HTR-8/SVneo (cell line): ENCODE measurements at regions not wholly inside any gene's neighbourhood (a gene's known extent, or its start where the extent isn't known, plus 50 kb on each side); places are given as distances from the start of the nearest gene placed in this dataset.

Experiments used
- DNase-seq: peaks from one replicate; pipeline ENCODE4 v3.0.0; 2011; ENCODE audit warnings: low spot score, mixed read lengths; ENCODE audit not compliant: insufficient read length
- FAIRE-seq: peaks from 2 replicates; lab custom pipeline; 2011; peaks lifted over from hg19 to GRCh38; lab: Jason Lieb, UNC

GRCh38 chr18:10361660-10362059, 92.8 kb upstream of the APCDD1 start:
- no peak for FAIRE-seq
- no peak for DNase-seq

- DNase-seq, result no peak
- no peak for FAIRE-seq
Observed at GRCh38 chr18:10365021-10365500, 89.4 kb upstream of the APCDD1 start.

- no peak for DNase-seq
- no peak for FAIRE-seq
Observed at GRCh38 chr18:10365901-10366300, 88.5 kb upstream of the APCDD1 start.

GRCh38 chr18:10367836-10368235, 86.6 kb upstream of the APCDD1 start:
- no peak for FAIRE-seq
- DNase-seq, result no peak

- no peak for FAIRE-seq
- DNase-seq, result no peak
Observed at GRCh38 chr18:10368456-10369453, 85.7 kb upstream of the APCDD1 start.

- FAIRE-seq (no peak), DNase-seq (no peak)
Observed at GRCh38 chr18:10370716-10371115, 83.7 kb upstream of the APCDD1 start.

DNA sequence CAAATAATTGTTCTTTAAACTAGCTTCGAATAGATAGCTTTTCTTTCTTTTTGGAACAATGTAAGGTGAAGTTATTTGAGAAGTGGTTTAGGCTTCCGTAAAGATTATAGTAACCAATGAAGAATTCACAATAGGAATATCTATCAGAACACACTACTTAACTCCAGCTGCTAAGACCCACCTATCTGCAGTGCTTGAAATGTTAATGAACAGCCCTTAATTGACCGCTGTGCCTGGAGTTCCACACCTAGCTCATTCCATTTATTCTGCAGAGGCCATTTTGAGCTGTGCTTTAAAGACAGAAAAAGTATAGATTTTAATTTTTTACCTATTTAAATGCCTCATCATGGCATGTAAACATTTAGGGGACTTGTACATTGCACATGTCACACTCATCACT, 83.3 kb upstream of the APCDD1 start:
- FAIRE-seq (no peak), DNase-seq (no peak)

- DNase-seq (no peak), FAIRE-seq (no peak)
Observed at GRCh38 chr18:10374195-10374594, 80.2 kb upstream of the APCDD1 start.

- DNase-seq (no peak), FAIRE-seq (no peak)
Observed at GRCh38 chr18:10374636-10375293, 79.7 kb upstream of the APCDD1 start.

- FAIRE-seq (no peak), DNase-seq (no peak)
Observed at GRCh38 chr18:10376731-10377130, 77.7 kb upstream of the APCDD1 start.

DNA sequence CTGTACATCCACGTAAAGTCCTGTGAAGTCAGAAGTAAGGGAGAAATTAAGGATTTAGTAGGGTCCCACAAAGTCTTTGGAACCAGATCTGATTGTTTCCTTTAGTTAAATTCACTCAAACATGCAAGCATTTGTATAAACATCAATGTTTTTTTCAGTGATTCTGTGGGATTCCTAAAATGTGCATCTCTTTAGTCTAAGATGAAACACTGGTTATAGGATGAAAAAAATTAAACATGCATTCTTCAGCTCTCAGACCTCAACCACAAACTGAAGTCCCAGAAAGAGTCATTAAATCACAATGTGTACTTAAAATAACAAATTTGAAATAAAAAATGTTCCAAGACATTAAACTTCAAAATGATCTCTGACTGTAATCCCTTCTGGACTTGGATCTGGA, 76.5 kb upstream of the APCDD1 start:
- DNase-seq (no peak), FAIRE-seq (no peak)

- no peak for FAIRE-seq
- no peak for DNase-seq
Observed at GRCh38 chr18:10378688-10379420, 75.6 kb upstream of the APCDD1 start.

GRCh38 chr18:10379522-10379921, 74.9 kb upstream of the APCDD1 start:
- FAIRE-seq (no peak), DNase-seq (no peak)

DNA sequence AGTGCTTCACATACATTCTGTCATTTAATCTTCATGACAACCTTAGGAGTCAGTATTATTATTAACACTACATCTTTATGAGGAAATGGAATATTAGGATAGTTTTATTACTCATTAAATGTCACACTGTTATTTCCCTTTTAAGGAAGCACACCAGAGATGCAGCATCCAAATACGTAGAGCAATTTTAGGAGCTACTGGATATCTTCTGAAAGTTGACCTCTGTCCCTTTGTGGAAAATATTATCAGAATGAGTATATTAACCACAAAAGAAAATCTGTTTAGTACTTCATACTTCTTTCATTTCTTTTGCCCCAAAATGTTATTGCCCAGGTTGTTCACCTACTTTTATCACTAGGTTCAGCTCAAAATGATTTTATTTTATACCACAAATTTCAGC, 72.9 kb upstream of the APCDD1 start:
- FAIRE-seq (no peak), DNase-seq (no peak)

DNA sequence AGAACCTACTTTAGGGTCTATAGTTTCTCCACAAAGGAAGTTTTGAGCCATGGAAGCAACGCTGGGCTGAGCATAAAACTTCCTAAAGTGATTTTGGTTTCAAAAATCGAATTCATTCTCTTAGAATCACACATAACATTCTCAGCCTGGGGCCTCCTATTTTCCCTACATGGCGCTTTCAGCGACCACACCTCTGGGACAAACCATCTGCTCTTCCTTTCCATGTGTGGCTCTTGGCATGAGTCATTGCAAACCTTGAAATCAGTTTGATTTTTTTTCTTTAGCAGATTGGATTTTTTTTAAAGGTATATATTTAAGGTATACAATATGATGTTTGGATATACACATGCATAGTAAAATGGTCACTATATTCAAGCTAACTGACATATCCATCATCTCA, 72.5 kb upstream of the APCDD1 start:
- DNase-seq (no peak), FAIRE-seq (no peak)

DNA sequence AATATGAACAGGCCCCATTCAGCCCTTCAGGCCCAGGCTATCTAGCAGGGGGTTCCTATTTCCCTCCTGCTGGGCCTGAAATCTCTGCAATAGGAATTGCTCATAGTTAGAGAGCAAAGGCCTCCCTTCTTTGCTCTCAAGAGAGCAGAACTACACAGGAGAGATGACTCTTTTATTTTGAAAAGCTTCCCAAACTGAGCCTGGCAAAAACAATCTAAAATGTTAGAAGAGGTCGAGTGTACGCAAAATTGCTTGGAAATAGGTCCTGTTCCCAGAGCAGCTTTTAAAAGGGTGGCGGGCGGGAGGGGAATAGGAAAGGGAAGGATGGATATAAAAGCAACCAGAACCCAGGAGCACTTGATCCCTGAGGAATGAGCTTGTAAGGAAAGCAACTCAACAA, 68.4 kb upstream of the APCDD1 start:
- FAIRE-seq (no peak), DNase-seq (no peak)

- FAIRE-seq (no peak), DNase-seq (no peak)
Observed at GRCh38 chr18:10386956-10387355, 67.5 kb upstream of the APCDD1 start.

DNA sequence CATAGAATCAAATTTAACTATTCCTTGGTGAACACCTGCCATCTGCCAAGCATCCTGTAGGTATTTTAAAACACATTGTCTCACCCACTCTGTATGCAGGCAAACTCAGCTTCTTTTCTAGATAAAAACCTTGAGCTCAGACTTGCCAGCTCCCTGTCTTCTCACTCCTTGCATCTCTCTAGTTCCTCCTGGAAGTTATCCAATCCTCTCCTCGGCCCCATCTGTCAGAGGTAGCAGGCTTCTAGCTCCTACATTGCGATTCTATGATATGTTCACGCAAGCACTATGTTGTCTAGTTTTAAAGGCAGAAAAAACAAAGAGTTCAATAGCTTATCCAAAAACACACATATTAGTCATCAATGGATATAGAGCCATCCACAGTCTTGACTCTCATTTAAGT, 67.0 kb upstream of the APCDD1 start:
- no peak for FAIRE-seq

GRCh38 chr18:10388373-10388772, 66.1 kb upstream of the APCDD1 start:
- DNase-seq (no peak), FAIRE-seq (no peak)

More for the DNA sequence above, 67.0 kb upstream of the APCDD1 start:
- DNase-seq, result no peak

GRCh38 chr18:10391506-10391905, 62.9 kb upstream of the APCDD1 start:
- DNase-seq (no peak), FAIRE-seq (no peak)

DNA sequence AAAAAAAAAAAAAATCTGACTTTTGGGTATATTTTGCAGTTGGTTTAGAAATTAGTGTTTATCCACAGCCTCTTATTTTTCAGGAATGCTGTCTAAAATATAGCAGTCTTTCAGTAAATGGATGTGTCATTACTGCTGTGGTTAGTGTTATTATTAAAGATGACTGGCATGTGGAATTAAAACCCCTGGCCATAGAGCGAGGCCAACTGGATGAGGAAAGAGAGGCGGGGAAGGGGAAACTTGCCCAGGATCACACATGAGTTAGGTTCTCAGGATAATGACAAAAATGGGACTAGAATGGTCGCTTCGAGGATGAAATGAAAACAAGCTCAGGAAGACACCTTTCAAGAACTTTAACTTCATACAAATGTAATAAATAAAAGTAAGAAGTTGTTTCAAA, 57.4 kb upstream of the APCDD1 start:
- DNase-seq (no peak), FAIRE-seq (no peak)
